CD14-positive monocyte (primary cell): ENCODE measurements at regions not wholly inside any gene's neighbourhood (a gene's known extent, or its start where the extent isn't known, plus 50 kb on each side); places are given as distances from the start of the nearest gene placed in this dataset.

Experiments
- DNase-seq, 3 donors: peaks; one replicate each; pipeline ENCODE4 v3.0.0-alpha.2; 2011 to 2022
- H2AFZ ChIP-seq: 2 replicates; pipeline ENCODE4 v1.6.0; 2012; ENCODE audit warnings: mild to moderate bottlenecking, low read depth, low read length, inconsistent platforms; ENCODE audit not compliant: insufficient read depth, poor library complexity, severe bottlenecking
- H3K27ac ChIP-seq, 2 donors: 1 replicate in 1 of 2; 2 replicates in 1 of 2; pipeline ENCODE4 v1.5.1; 2012 to 2013; ENCODE audit warnings: low read length in 2 of 2, control low read depth in 1 of 2, inconsistent platforms in 1 of 2, low read depth in 1 of 2, mild to moderate bottlenecking in 1 of 2
- H3K27me3 ChIP-seq, 2 donors: one replicate each; pipeline versions ENCODE4 v1.6.0 to v1.6.1; 2011 to 2013; ENCODE audit warnings: low read length in 2 of 2; ENCODE audit not compliant: control insufficient read depth in 2 of 2, insufficient read depth in 2 of 2
- H3K36me3 ChIP-seq, 2 donors: replicated peaks in 1 of 2; 1 replicate in 1 of 2; 2 replicates in 1 of 2; pipeline versions ENCODE4 v1.5.1 to v1.6.1; 2012 to 2013; ENCODE audit warnings: low read length in 2 of 2, control low read depth in 1 of 2, inconsistent platforms in 1 of 2, mild to moderate bottlenecking in 1 of 2; ENCODE audit not compliant: insufficient read depth in 2 of 2, control insufficient read depth in 1 of 2
- H3K4me1 ChIP-seq, 2 donors: 1 replicate in 1 of 2; 2 replicates in 1 of 2; pipeline versions ENCODE4 v1.5.1 to v1.6.1; 2012 to 2013; ENCODE audit warnings: low read length in 2 of 2, control low read depth in 1 of 2, inconsistent platforms in 1 of 2, mild to moderate bottlenecking in 1 of 2, moderate library complexity in 1 of 2; ENCODE audit not compliant: insufficient read depth in 2 of 2, control insufficient read depth in 1 of 2
- H3K4me2 ChIP-seq: replicated peaks from 2 replicates; pipeline ENCODE3; 2012; ENCODE audit warnings: low read length, moderate library complexity, mild to moderate bottlenecking; ENCODE audit not compliant: poor library complexity, severe bottlenecking; ENCODE audit errors: extremely low read depth
- H3K4me3 ChIP-seq, 3 experiments: fragments of 200-600 bp in 1 of 3; sonication (generic) in 1 of 3; replicated peaks in 1 of 3; 1 replicate in 2 of 3; 2 replicates in 1 of 3; pipeline ENCODE4 v1.5.1; 2011 to 2013; ENCODE audit warnings: low read length in 3 of 3, mild to moderate bottlenecking in 3 of 3, control low read depth in 2 of 3, low read depth in 2 of 3, inconsistent platforms in 1 of 3, moderate library complexity in 1 of 3
- H3K79me2 ChIP-seq: 2 replicates; pipeline ENCODE4 v1.6.0; 2012; ENCODE audit warnings: mild to moderate bottlenecking, control low read depth, inconsistent platforms, low read length, moderate library complexity; ENCODE audit not compliant: insufficient read depth
- H3K9ac ChIP-seq: 2 replicates; pipeline ENCODE4 v1.6.0; 2017; ENCODE audit warnings: low read length, mild to moderate bottlenecking; ENCODE audit not compliant: insufficient read depth, poor library complexity, severe bottlenecking
- H3K9me3 ChIP-seq, 2 donors: replicated peaks in 1 of 2; 1 replicate in 1 of 2; 2 replicates in 1 of 2; pipeline versions ENCODE4 v1.5.1 to v1.6.1; 2012 to 2013; ENCODE audit warnings: low read length in 2 of 2, control low read depth in 1 of 2; ENCODE audit not compliant: control insufficient read depth in 1 of 2, insufficient read depth in 1 of 2
- H4K20me1 ChIP-seq: 2 replicates; pipeline ENCODE4 v1.6.0; 2012; ENCODE audit warnings: mild to moderate bottlenecking, low read length, control low read depth, moderate library complexity; ENCODE audit not compliant: insufficient read depth
- H3K27ac Mint-ChIP-seq, 7 donors: one replicate each; pipeline ENCODE4 v1.8.0; 2020; ENCODE audit warnings: mild to moderate bottlenecking in 7 of 7, mixed read lengths in 7 of 7, moderate library complexity in 6 of 7, inconsistent platforms in 2 of 7
- H3K27me3 Mint-ChIP-seq, 3 donors: one replicate each; pipeline ENCODE4 v1.8.0; 2021 to 2022; ENCODE audit warnings: low read depth in 3 of 3, mild to moderate bottlenecking in 3 of 3, mixed read lengths in 3 of 3, moderate library complexity in 3 of 3, inconsistent platforms in 1 of 3
- H3K36me3 Mint-ChIP-seq, 2 donors: one replicate each; pipeline ENCODE4 v1.8.0; 2020; ENCODE audit warnings: mixed read lengths in 2 of 2, inconsistent platforms in 1 of 2, mild to moderate bottlenecking in 1 of 2
- H3K4me1 Mint-ChIP-seq: one replicate; pipeline ENCODE4 v1.8.0; 2020; ENCODE audit warnings: mild to moderate bottlenecking, mixed read lengths
- H3K4me3 Mint-ChIP-seq, 2 donors: one replicate each; pipeline ENCODE4 v1.8.0; 2020; ENCODE audit warnings: mild to moderate bottlenecking in 2 of 2, mixed read lengths in 2 of 2, moderate library complexity in 1 of 2
- H3K9me3 Mint-ChIP-seq, 7 donors: one replicate each; pipeline ENCODE4 v1.8.0; 2020 to 2022; ENCODE audit warnings: mixed read lengths in 7 of 7, mild to moderate bottlenecking in 6 of 7, moderate library complexity in 6 of 7, inconsistent platforms in 2 of 7
- whole genome bisulfite sequencing: methylation state at CpG from one replicate; pipeline ENCODE4 v1.1.5; 2013; ENCODE audit warnings: missing lambda C conversion rate; ENCODE audit not compliant: insufficient coverage; 5-methylcytosine and 5-hydroxymethylcytosine counted together
- intact Hi-C, 2 donors: fragments of 100-400 bp; cut with micrococcal nuclease; formaldehyde crosslinking; loops; one replicate each; pipeline versions ENCODE4 v1.15.0 to v1.15.1; 2023
- TF ChIP-seq, protein P1 (sequence below): fragments of 200-600 bp; IDR thresholded peaks from one replicate; pipeline ENCODE4 v1.8.0; 2022; ENCODE audit warnings: antibody characterized with exemption, mild to moderate bottlenecking

DNA sequence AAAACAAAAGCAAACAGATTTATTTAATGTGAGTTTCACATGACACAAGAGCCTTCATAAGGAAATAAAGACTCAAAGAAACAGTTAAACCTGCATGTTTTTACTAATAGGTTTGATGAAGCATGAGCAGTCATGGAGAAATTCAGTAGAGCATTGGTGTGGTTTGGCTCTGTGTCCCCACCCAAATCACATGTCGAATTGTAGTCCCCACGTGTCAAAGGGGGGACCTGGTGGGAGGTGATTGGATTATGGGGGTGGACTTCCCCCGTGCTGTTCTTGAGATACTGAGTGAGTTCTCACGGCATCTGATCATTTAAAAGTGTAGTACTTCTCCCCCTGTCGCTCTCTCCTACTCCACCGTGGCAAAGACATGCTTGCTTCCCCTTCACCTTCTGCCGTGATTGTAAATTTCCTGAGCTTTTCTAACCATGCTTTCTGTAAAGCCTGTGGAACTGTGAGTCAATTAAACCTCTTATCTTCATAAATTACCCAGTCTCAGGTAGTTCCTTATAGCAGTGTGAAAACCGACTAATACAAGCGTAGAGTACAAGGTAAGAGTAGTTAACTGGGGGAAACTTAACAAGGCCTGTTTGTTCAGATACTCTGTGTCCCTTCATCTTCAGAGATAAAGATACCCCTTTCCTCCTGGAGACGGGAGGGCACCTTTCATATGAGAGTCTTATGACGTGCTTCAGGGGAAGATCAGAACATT, 354.8 kb downstream of the SIPA1L2 start:
- no peaks in the 10 kb centered on the region for H3K79me2 ChIP-seq
- no peak for DNase-seq
- H3K27ac ChIP-seq = no peak overlapping the region
- Mint-ChIP-seq H3K9me3 (peaks cover 0 to 2% (median 0%) of the 10 kb centered on the region in 7 donors), H3K36me3 (no peaks in the 10 kb centered on the region), H3K4me1 (no peaks in the 10 kb centered on the region), H3K27me3 (peaks cover 2 to 22% (median 6%) of the 10 kb centered on the region in 3 donors), H3K4me3 (no peak overlapping the region), H3K27ac (no peak overlapping the region)
- TF ChIP-seq, protein P1, sequence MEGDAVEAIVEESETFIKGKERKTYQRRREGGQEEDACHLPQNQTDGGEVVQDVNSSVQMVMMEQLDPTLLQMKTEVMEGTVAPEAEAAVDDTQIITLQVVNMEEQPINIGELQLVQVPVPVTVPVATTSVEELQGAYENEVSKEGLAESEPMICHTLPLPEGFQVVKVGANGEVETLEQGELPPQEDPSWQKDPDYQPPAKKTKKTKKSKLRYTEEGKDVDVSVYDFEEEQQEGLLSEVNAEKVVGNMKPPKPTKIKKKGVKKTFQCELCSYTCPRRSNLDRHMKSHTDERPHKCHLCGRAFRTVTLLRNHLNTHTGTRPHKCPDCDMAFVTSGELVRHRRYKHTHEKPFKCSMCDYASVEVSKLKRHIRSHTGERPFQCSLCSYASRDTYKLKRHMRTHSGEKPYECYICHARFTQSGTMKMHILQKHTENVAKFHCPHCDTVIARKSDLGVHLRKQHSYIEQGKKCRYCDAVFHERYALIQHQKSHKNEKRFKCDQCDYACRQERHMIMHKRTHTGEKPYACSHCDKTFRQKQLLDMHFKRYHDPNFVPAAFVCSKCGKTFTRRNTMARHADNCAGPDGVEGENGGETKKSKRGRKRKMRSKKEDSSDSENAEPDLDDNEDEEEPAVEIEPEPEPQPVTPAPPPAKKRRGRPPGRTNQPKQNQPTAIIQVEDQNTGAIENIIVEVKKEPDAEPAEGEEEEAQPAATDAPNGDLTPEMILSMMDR = no peak
- intact Hi-C loops = no loop called here
- no peak overlapping the region for H3K4me3 ChIP-seq
- H3K27me3 ChIP-seq = peaks cover 0 to 5% of the 10 kb centered on the region in 2 donors
- H2AFZ ChIP-seq = no peak overlapping the region
- no peaks in the 10 kb centered on the region for H3K36me3 ChIP-seq
- no peaks in the 10 kb centered on the region for H3K4me1 ChIP-seq
- no peaks in the 10 kb centered on the region for H4K20me1 ChIP-seq
- H3K9me3 ChIP-seq = no peaks in the 10 kb centered on the region
- WGBS = 92% methylated on average over 2 of the region's 11 CpGs
- H3K9ac ChIP-seq = no peak overlapping the region
- no peak overlapping the region for H3K4me2 ChIP-seq

DNA sequence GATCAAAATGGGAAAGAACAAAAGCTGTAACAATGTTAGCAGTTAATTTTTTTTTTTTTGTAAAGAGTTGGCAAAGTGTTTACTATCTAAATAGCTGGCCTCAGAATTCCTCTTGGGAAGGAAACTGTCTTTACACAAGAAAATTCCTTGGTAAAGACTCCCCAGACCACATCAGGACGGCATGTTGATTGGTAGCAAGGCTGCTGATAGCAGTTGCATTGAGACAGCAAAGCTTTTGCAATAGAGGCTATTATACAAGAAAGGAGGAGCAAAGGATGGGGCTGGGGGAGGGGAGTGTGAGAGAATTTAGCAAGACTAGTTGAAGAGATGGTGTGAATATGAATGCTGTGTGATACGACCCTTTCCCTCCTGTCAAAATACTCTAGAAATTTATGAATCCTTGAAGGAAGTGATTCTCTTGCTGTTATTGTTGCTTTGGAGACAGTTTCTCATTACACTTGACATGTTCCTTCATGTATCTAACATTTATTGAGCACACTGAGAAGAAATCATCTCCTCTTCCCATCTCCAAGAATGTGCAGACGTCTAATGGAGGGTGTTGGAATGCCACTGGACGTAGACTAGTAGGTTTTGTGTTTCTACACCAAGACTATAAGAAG, 355.6 kb downstream of the SIPA1L2 start:
- H3K9ac ChIP-seq = no peak overlapping the region
- intact Hi-C loops = no loop called here
- Mint-ChIP-seq H3K27me3 (peaks cover 2 to 22% (median 4%) of the 10 kb centered on the region in 3 donors), H3K4me3 (no peak overlapping the region), H3K27ac (peak overlapping the region in 1 of 7 donors; percentile 26), H3K36me3 (no peaks in the 10 kb centered on the region), H3K4me1 (no peaks in the 10 kb centered on the region), H3K9me3 (peaks cover 0 to 1% (median 0%) of the 10 kb centered on the region in 7 donors)
- no peaks in the 10 kb centered on the region for H3K79me2 ChIP-seq
- H4K20me1 ChIP-seq = no peaks in the 10 kb centered on the region
- H3K27me3 ChIP-seq = peaks cover 0 to 5% of the 10 kb centered on the region in 2 donors
- no peak for DNase-seq
- H3K9me3 ChIP-seq = no peaks in the 10 kb centered on the region
- TF ChIP-seq, protein P1 = no peak
- H3K4me1 ChIP-seq = no peaks in the 10 kb centered on the region
- H3K36me3 ChIP-seq = no peaks in the 10 kb centered on the region
- H2AFZ ChIP-seq = no peak overlapping the region
- WGBS = no CpG with 5 or more reads among the region's 4 CpGs
- H3K27ac ChIP-seq = no peak overlapping the region
- no peak overlapping the region for H3K4me2 ChIP-seq
- H3K4me3 ChIP-seq = no peak overlapping the region
